ENCODE measurements at regions not wholly inside any gene's neighbourhood (a gene's known extent, or its start where the extent isn't known, plus 50 kb on each side); places are given as distances from the start of the nearest gene placed in this dataset.

- ATAC-seq (no peak), DNase-seq (no peak)
- Mint-ChIP-seq H3K4me1 (no peaks in the 10 kb centered on the region), H3K9me3 (no peaks in the 10 kb centered on the region), H3K27ac (no peak overlapping the region), H3K27me3 (peaks cover 4% of the 10 kb centered on the region), H3K4me3 (no peak overlapping the region), H3K36me3 (ENCODE audit: low read depth) (no peaks in the 10 kb centered on the region)
Measured at GRCh38 chr2:18119883-18120282, 241.4 kb downstream of the KCNS3 start.

DNA sequence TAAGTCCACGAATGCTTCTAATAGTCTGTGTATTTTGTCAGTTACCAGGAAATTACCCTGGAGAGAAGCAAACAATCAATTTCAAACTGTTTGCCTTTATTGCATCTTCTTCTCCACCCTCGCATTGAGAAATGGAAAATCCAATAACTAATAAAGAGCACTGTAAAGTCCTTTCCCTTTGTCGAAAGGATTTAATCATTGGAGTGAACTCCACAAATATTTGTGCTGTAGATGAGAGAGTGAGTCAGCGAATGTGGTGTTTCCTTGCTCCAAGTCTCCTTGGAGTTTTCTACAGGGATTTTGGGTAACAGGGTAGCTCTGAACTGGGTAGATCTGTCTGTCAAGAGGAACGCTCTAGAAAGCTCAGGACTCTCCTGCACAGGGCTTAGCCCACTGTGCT, 240.2 kb downstream of the KCNS3 start:
- ATAC-seq (no peak), DNase-seq (no peak)
- Mint-ChIP-seq H3K27me3 (peaks cover 4% of the 10 kb centered on the region), H3K36me3 (ENCODE audit: low read depth) (no peaks in the 10 kb centered on the region), H3K4me3 (no peak overlapping the region), H3K4me1 (no peaks in the 10 kb centered on the region), H3K9me3 (no peaks in the 10 kb centered on the region), H3K27ac (no peak overlapping the region)

GRCh38 chr2:18117592-18117991, 239.1 kb downstream of the KCNS3 start:
- no peaks in the 10 kb centered on the region for H3K9me3 Mint-ChIP-seq
- no peak for DNase-seq
- no peak overlapping the region for H3K4me3 Mint-ChIP-seq
- ATAC-seq, result no peak
- no peak overlapping the region for H3K27ac Mint-ChIP-seq
- H3K4me1 Mint-ChIP-seq, result no peaks in the 10 kb centered on the region
- H3K27me3 Mint-ChIP-seq, result peaks cover 2% of the 10 kb centered on the region
- H3K36me3 Mint-ChIP-seq (ENCODE audit: low read depth), result no peaks in the 10 kb centered on the region

GRCh38 chr2:18110222-18110621, 231.8 kb downstream of the KCNS3 start:
- Mint-ChIP-seq H3K9me3 (no peaks in the 10 kb centered on the region), H3K4me1 (no peaks in the 10 kb centered on the region), H3K27me3 (peaks cover 7% of the 10 kb centered on the region), H3K27ac (no peak overlapping the region), H3K4me3 (no peak overlapping the region), H3K36me3 (ENCODE audit: low read depth) (no peaks in the 10 kb centered on the region)
- no peak for ATAC-seq
- DNase-seq, result no peak

- Mint-ChIP-seq H3K9me3 (no peaks in the 10 kb centered on the region), H3K36me3 (ENCODE audit: low read depth) (no peaks in the 10 kb centered on the region), H3K4me3 (no peak overlapping the region), H3K27ac (no peak overlapping the region), H3K27me3 (peaks cover 7% of the 10 kb centered on the region), H3K4me1 (no peaks in the 10 kb centered on the region)
- DNase-seq (no peak), ATAC-seq (no peak)
Measured at GRCh38 chr2:18106841-18107240, 228.4 kb downstream of the KCNS3 start.

DNA sequence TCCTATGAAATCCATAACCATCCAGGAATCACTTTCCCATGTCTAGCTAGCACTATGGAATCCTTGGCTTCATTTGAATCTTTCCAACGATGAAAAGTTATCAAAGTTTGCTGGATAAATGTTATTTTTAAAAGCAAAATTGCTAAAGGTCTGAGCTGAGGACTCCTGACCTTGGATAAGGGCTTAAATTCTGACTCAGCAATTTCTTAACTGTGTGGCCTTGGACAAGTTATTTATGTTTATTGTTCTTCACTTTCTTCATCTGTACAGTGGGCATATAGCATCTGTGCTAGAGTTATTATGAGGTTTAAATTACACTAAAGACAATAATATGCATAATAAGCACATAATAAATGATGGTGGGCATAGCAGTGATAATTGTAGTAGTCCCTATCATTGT, 227.5 kb downstream of the KCNS3 start:
- DNase-seq (no peak), ATAC-seq (no peak)
- H3K27ac Mint-ChIP-seq, result no peak overlapping the region
- no peak overlapping the region for H3K4me3 Mint-ChIP-seq
- H3K9me3 Mint-ChIP-seq, result no peaks in the 10 kb centered on the region
- no peaks in the 10 kb centered on the region for H3K4me1 Mint-ChIP-seq
- H3K36me3 Mint-ChIP-seq (ENCODE audit: low read depth), result no peaks in the 10 kb centered on the region
- peaks cover 7% of the 10 kb centered on the region for H3K27me3 Mint-ChIP-seq

DNA sequence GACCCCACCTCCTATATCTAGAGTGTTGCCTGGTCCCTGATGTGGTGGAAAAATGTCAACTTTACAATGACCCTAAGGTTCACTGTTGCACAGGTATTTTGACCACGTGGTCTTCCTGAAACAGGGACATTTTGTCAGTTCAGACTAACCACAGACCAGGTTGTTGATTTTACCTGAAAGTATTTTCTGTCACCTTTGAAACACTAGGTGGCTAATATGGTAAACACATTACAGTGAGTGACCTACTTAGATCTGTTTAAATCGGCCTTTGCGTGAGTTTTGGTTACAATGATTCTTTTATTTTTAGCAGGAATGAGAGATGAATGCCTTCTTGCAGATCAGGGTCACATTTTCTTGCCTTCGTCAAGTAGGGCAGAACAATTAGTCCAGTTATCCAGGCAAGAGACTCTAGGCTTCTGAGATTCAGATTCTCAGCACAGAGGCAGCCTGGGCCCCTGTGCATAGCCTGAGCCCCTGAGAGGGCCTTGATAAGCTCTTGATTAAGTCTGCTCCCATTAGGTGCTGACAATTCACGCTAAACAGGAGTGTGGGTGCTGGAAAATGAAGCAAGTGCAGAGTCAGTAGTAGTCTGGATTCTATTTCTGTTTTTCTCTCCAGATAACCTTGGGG, 226.2 kb downstream of the KCNS3 start:
- DNase-seq, result no peak
- Mint-ChIP-seq H3K27ac (no peak overlapping the region), H3K4me1 (no peaks in the 10 kb centered on the region), H3K4me3 (no peak overlapping the region), H3K36me3 (ENCODE audit: low read depth) (no peaks in the 10 kb centered on the region), H3K27me3 (peaks cover 4% of the 10 kb centered on the region), H3K9me3 (no peaks in the 10 kb centered on the region)
- ATAC-seq, result no peak

GRCh38 chr2:18096836-18097405, 218.5 kb downstream of the KCNS3 start:
- Mint-ChIP-seq H3K9me3 (no peaks in the 10 kb centered on the region), H3K4me3 (no peak overlapping the region), H3K36me3 (ENCODE audit: low read depth) (no peaks in the 10 kb centered on the region), H3K27ac (no peak overlapping the region), H3K27me3 (no peaks in the 10 kb centered on the region), H3K4me1 (no peaks in the 10 kb centered on the region)
- ATAC-seq, result no peak
- DNase-seq, result no peak

GRCh38 chr2:18094277-18094676, 215.8 kb downstream of the KCNS3 start:
- Mint-ChIP-seq H3K27ac (no peak overlapping the region), H3K27me3 (peaks cover 3% of the 10 kb centered on the region), H3K4me3 (no peak overlapping the region), H3K9me3 (no peaks in the 10 kb centered on the region), H3K36me3 (ENCODE audit: low read depth) (no peaks in the 10 kb centered on the region), H3K4me1 (no peaks in the 10 kb centered on the region)
- ATAC-seq (no peak), DNase-seq (no peak)

- Mint-ChIP-seq H3K9me3 (no peaks in the 10 kb centered on the region), H3K4me1 (no peaks in the 10 kb centered on the region), H3K27me3 (peaks cover 3% of the 10 kb centered on the region), H3K36me3 (ENCODE audit: low read depth) (no peaks in the 10 kb centered on the region), H3K4me3 (no peak overlapping the region), H3K27ac (no peak overlapping the region)
- DNase-seq (no peak), ATAC-seq (no peak)
Measured at GRCh38 chr2:18093196-18093595, 214.7 kb downstream of the KCNS3 start.

GRCh38 chr2:18092760-18093159, 214.3 kb downstream of the KCNS3 start:
- H3K36me3 Mint-ChIP-seq (ENCODE audit: low read depth), result no peaks in the 10 kb centered on the region
- no peak overlapping the region for H3K27ac Mint-ChIP-seq
- no peaks in the 10 kb centered on the region for H3K9me3 Mint-ChIP-seq
- peaks cover 3% of the 10 kb centered on the region for H3K27me3 Mint-ChIP-seq
- no peak overlapping the region for H3K4me3 Mint-ChIP-seq
- DNase-seq (no peak), ATAC-seq (no peak)
- no peaks in the 10 kb centered on the region for H3K4me1 Mint-ChIP-seq

DNA sequence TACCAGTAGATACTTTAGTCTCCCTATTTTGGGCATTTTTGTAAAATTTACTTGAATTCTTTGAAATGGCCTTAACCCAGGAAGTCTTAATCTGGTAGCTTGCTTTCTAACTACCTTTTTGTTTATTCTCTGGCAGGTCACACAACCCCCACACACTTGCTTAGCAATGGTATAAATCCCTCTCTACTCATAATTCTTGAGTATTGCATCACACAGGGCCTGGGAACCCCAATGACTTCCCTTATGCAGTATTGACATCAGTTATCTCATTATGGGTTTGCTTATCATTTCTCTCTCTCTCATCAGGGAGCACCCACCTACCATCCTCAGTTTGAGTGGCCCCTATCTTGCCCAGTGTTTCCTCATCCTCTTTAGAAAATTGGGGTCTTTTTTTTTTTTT, 207.1 kb downstream of the KCNS3 start:
- Mint-ChIP-seq H3K27ac (no peak overlapping the region), H3K36me3 (ENCODE audit: low read depth) (no peaks in the 10 kb centered on the region), H3K4me3 (no peak overlapping the region), H3K9me3 (no peaks in the 10 kb centered on the region), H3K4me1 (no peaks in the 10 kb centered on the region), H3K27me3 (peaks cover 5% of the 10 kb centered on the region)
- ATAC-seq (no peak), DNase-seq (no peak)

DNA sequence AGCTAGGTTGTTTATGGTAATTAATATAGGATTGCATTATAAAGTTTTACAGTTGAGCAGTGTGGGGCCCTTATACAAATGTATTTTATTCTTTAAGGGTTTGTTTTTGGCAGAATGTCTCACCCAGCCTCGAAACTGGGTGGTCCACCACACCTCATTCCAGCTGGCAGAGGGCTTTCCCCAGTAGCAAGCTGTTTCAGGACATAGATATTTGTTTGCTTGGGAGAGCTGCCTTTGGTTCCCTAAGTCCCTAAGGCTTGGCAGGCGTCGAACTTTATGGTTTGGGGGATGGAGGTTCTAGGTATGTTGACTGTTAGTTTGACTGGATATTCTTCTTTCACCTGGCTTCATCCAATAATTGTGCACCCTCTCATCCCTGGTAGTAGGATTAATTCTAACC, 205.9 kb downstream of the KCNS3 start:
- H3K9me3 Mint-ChIP-seq, result no peaks in the 10 kb centered on the region
- DNase-seq, result no peak

DNA sequence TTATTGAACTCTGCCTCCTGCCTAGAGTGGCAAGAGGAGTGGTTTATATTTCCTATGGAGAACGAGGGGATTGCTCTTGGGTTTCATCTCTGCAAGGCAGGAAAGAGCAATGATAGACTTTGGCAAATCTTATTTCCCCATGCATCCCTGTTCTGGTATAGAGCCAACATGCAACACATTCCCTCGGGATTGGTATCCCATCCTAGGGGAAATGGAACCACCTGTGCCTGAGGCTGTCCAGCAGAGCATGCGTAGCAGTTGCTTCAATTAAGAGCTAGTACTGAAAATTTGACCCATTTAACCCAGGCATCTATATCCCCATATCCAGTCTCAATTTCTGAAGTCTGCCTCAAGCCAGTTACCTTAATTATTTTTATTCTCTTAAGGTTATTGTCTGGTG, 205.3 kb downstream of the KCNS3 start:
- Mint-ChIP-seq H3K36me3 (ENCODE audit: low read depth) (no peaks in the 10 kb centered on the region), H3K27ac (no peak overlapping the region), H3K4me3 (no peak overlapping the region), H3K9me3 (no peaks in the 10 kb centered on the region), H3K4me1 (no peaks in the 10 kb centered on the region), H3K27me3 (peaks cover 2% of the 10 kb centered on the region)
- DNase-seq (no peak), ATAC-seq (no peak)

More for the DNA sequence above, 205.9 kb downstream of the KCNS3 start:
- H3K4me1 Mint-ChIP-seq, result no peaks in the 10 kb centered on the region
- no peak overlapping the region for H3K4me3 Mint-ChIP-seq
- ATAC-seq, result no peak
- peaks cover 2% of the 10 kb centered on the region for H3K27me3 Mint-ChIP-seq
- no peaks in the 10 kb centered on the region for H3K36me3 Mint-ChIP-seq (ENCODE audit: low read depth)
- no peak overlapping the region for H3K27ac Mint-ChIP-seq

DNA sequence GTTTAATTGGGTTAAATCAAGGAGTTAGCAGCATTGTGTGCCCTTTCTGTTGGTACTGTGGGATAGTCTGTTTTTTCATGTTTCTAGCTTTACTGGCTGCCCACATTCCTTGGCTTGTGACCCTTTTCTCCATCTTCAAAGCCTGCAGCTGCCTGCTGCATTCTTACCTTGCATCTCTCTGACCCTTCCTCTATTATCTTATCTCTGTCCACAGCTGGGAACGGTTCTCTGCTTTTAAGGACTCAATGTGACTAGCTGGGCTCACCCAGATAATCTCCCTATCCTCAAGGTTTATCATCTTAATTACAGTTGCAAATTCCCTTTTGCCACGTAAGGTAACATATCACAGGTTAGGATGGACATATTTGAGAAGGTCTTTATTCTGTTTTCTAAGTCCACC, 199.7 kb downstream of the KCNS3 start:
- peaks cover 3% of the 10 kb centered on the region for H3K4me1 Mint-ChIP-seq

GRCh38 chr2:18077704-18078103, 199.2 kb downstream of the KCNS3 start:
- Mint-ChIP-seq H3K27ac (no peak overlapping the region), H3K9me3 (no peaks in the 10 kb centered on the region)

More for the DNA sequence above, 199.7 kb downstream of the KCNS3 start:
- H3K9me3 Mint-ChIP-seq, result no peaks in the 10 kb centered on the region
- DNase-seq (no peak), ATAC-seq (no peak)
- H3K36me3 Mint-ChIP-seq (ENCODE audit: low read depth), result no peaks in the 10 kb centered on the region
- H3K4me3 Mint-ChIP-seq, result no peak overlapping the region
- peaks cover 2% of the 10 kb centered on the region for H3K27me3 Mint-ChIP-seq
- no peak overlapping the region for H3K27ac Mint-ChIP-seq

More at GRCh38 chr2:18077704-18078103, 199.2 kb downstream of the KCNS3 start:
- no peak for DNase-seq
- no peak overlapping the region for H3K4me3 Mint-ChIP-seq
- H3K36me3 Mint-ChIP-seq (ENCODE audit: low read depth), result no peaks in the 10 kb centered on the region
- peaks cover 3% of the 10 kb centered on the region for H3K27me3 Mint-ChIP-seq
- no peak for ATAC-seq
- H3K4me1 Mint-ChIP-seq, result peaks cover 3% of the 10 kb centered on the region

Measured in activated naive CD8-positive, alpha-beta T cell treated with anti-CD3 and anti-CD28 coated beads, Interleukin-2, amount 50 U/mL, for 24 hours (primary cell).